HG03064 (cell line): ENCODE measurements at regions not wholly inside any gene's neighbourhood (a gene's known extent, or its start where the extent isn't known, plus 50 kb on each side); places are given as distances from the start of the nearest gene placed in this dataset.

Source experiments
- ATAC-seq: cut with Tn5 transposase; IDR thresholded peaks from one replicate; pipeline ENCODE4 v1.9.1; 2021; ENCODE audit warnings: low read depth; ENCODE audit not compliant: unreplicated experiment

DNA sequence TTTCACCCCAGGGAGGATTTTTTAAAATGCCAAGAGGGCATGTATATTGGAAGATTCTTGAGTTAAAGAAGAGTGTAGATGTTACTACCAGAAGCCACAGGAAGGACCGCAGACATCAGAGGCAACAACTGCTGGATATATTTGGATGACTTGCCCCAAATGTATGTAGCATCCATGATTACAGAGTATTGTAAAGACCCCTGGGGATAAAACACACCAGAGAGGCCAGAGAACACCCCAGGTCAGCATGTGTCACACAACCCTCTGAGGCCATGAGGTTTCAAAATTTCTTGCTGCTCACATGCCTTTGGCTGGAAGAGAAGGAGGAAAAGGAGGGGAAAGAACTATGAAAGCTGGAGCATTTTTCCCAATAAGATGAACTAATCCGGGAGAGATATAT lies 108.0 kb upstream of the LSM8 start:
- no peak for ATAC-seq

DNA sequence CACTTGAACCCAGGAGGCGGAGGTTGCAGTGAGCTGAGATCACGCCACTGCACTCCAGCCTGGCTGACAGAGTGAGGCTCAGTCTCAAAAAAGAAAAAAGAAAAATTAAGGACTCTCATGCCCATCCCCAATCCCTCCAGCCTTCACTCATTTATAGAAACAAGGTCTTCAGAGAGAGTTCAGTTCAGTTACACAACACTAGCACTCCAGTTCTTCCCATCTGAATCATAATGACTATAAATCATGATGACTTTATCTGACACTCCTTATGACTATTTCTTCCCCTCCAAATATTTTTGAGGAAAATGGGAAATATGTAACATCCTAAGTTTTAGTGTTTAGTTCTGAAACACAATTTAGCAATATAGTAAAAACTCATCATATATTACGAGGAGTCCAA lies 107.4 kb upstream of the LSM8 start:
- ATAC-seq: no peak

DNA sequence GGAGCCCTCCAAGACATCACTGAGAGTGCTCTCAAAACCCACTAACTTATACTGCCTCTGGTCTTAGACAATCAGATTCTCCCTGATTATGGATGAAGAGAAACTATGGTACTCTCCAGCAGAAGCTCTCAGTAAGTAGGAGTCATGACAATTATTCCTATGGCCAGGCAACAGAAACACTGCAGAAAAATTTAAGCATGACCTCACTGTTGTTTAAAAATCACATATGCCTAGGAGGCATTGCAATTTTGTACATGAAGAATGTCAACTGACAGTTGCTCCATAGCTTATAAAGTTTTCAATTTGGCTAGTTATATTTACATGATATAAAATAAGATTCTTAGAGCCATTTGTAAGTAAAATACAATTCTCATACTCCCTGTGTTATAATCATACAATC lies 105.9 kb upstream of the LSM8 start:
- ATAC-seq: no peak

DNA sequence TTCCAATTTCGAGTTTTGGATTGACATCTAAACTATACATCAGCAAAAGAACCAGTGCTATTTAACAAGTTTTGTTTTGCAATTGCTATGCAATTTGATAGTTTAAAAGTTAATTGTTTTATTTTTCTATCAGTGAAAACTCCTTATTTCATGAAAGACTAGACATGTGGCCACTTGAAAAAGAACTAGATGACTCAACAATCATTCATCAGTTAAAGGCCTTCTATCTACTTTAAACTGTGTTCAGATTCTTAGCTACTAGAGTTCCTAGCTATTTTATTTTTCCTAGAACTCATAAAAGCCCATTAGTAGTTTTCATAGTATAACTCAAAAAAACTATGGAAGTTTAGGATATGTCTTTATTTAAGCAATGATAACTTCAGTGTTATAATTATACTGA lies 104.6 kb upstream of the LSM8 start:
- ATAC-seq: no peak

DNA sequence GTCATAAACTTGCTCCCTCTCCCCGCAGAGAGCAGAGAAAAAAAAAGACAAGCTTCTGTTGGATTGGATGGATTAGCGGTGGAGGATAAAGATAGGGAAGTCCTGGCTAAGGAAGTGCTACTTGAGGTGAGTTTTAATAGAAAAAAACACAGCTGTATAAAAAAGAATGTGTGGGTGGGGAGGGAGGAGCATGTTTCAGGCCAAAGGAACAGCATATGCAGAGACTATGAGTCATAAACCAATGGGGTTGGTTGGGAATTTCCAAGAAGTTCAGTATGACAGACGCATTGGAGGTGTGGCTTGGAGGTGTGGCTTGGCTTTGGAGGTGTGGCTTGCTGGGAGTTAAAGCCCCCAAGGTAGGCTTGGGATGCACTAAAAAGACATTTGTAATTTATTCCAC lies 103.0 kb upstream of the LSM8 start:
- no peak for ATAC-seq

DNA sequence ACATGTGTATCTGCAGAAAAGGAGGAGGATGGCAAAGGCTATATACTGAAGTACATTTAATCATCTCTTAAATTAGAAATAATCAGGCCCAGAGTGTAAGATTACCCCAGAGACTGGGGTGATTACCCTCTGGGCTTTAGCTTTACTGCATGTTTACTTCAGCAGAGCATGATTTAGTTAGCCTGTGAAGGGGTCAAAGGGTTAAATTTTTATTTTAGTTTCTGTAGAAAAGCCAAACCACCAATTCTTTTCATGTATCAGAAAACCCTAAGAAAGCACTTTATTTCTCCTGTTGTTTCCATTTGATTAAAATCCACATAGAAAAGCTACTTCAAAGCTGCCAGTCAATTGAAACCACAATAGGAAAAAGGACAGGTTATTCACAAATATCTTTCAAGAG lies 101.5 kb upstream of the LSM8 start:
- no peak for ATAC-seq

DNA sequence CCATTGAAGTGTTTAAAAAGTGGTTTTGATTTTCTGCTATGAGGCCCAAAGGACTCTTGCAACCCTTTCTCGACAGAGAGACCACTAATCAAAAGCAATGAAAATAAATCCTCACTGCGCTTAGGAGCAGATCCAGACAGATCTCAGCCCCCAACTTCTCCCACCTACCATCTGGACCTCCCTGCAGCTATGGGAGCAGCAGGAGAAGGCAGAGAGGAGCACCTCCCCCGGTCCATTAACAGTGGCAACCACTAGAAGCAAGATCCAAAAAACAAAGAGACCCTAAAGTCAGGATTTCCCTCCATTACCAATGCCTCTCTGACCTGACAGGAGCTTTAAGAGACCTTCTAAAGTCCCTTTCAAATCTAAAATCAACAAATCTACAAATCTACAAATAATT lies 99.0 kb upstream of the LSM8 start:
- ATAC-seq: no peak

DNA sequence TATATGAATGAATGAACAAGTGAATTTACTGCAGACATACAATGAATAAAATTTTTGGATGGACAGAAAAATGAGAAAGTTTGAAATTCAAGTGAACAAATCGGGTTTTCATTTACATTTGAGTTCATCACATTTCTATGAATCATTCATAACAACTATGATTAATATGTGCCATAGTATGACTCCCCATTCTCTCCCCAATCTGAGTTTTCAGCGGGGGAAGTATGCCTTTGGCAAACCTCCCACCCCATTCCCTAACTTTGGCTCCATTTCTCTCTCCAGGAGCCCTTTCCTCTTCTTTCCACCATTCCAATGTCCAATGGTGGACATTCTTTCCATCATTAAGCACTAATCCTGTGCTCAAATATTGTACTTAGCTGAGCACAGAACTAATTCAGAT lies 96.8 kb upstream of the LSM8 start:
- ATAC-seq: no peak

DNA sequence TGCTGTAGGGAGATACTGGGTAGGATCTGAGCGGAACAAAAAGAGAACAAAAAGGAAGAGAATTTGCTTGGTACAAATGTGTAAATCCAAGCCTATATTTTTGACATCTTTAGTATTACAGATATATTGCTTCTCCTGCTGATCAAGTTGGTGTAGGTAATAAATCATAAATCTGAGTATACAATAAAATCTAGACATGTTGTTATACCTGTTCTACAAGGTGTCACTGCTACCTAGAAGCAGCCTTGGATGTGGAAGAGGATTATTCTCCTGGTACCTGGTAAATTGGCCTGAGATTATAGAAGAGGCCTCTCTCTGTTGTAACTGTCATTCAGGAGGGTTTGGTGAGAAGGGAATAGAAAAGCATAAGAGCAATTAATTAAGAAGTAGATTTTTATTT lies 89.9 kb upstream of the LSM8 start:
- ATAC-seq: no peak

DNA sequence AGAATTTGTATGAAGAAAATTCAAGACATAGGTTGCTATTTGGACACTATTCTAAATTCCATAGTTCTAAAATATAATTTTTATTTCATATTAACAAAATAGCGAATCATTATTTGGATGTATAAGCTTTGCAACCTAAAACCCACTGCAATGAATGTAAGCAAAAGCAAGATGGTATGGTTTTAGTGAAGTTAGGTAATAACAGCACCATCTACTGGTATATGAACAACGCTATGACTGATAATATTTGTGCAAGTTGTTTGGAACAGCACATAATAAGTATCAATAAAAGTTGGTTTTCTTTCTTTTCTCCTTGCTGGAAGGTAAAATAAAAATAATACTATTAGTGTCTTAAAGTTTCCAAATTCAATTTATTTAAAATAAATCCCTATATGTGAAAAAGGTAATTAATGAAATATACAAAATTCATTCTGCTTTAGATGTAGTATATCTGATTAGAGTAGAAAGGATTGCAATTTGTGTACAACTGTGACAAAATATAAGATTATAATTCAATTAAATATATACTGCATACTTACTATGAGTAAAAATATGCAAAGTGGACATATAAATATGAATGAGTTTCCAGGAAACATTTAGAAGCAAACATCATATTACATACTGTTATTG lies 79.0 kb upstream of the LSM8 start:
- ATAC-seq: no peak

DNA sequence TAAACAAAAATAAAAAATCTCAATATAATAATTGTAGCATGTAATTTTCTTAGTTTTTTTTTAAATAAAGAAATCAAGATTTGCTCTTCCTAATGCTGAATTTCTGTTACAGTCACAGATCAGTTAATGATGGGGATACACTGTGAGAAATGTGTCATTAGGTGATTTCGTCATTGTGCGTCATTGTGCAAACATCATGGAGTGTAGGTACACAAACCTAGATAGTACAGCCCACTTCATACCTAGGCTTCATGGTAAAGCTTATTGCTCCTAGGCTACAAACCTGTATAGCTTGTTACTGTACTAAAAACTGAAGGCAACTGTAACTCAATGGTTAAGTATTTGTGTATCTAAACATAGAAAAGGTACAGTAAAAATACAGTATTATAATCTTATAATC lies 74.4 kb upstream of the LSM8 start:
- ATAC-seq: no peak

DNA sequence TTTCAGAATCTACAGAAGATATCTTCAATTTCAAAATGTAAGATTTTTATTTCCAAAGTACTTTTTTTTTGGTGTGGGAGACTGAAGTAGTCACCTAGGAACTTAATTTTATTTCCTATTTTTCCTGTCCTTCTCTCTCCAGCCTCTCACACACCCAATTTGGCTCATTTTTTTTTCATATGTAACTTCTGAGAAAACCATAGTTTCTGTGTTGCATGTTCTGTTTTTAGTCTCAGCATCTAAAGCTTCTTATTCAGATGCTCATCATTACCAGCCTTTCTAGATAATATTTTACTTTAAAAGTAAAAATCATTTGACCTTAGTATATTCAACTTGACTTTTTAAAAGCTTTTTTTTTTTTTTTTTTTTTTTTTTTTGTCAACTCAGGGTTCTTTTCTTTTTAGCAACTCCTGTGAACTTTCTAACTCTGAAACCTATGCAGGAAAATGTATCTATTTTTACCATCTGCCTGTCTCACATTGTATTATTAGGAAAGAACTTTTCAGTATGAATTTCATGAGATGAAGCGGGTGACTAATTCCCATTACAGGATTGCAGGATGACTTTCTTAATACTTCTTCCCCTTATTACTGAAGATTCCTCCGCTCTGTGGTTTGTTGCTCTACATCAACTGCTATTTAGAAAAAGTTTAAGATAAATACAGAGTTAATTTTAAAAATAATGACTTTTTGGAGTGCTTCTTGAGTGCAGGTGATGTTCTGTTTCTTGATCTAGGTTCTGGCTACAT lies 73.6 kb upstream of the LSM8 start:
- no peak for ATAC-seq

DNA sequence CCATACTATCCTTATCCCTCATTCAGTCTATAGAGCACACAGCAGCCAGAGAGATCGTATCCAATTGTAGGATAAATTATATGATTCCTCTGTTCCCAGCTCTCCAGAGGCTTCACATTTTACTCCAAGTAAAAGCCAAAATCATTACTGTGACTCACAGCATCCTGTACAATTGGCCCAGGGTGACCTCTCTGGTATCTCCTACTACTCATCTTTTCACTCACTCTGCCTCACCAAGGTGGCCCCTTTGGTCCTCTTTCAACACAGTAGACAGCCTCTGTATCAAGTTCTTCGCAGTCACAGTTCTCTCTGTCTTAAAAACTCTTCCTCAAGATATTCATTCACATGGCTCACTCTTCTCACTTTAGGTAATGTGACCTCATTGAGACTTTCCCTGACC lies 72.6 kb upstream of the LSM8 start:
- ATAC-seq: no peak

DNA sequence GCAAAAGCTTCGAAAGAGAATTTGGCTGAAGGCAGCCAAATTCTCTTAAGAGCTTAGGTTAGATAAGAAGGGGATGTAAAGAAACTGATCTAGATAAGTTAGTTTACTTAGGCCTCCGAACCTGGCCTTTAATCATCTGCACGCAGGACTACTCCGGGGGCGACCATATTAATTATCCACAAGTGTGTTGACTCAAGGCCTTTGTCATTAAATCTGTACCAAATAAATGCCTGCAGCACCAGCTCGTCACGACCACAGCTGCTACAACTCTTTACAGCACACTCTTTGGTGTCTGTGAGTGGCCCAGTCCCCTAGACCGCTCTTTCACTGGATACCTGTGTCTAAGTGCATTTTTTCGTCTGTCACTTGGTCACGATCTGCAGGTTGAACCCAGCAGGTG lies 69.8 kb upstream of the LSM8 start:
- no peak for ATAC-seq

DNA sequence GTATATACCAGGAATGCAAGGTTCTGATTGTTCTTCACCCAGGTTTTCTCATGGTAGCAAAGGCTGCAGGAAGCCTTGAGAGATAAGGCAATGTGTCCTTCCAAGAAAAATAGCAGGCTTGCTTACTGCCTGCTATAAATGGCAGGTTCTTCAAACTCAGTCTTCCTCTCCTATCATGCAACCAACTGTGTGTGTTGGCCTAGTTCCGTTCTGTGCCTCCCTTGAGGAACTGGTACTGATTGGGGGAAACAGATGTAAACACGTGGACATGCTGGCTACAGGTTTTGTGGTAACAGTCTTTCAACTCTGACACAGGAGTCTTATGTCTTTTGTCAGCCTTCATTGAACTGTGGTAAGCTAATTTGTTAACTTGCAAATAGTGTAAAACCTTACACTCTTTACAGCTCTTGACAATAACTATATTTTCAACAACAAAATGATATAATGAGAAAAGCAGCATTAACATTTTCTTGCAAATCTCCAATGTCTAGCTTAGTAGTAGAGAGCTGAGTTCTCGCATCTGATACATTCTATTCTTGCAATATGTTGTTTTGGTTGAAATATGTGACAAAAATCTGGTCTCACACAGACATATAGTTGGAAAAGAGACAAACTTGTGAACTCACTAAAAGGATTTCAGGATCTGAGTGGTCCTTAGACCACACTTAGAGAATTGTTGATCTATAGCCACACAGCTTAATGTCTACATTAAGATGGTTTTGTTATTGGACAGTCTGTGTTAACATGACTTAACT lies 54.7 kb upstream of the LSM8 start:
- no peak for ATAC-seq

DNA sequence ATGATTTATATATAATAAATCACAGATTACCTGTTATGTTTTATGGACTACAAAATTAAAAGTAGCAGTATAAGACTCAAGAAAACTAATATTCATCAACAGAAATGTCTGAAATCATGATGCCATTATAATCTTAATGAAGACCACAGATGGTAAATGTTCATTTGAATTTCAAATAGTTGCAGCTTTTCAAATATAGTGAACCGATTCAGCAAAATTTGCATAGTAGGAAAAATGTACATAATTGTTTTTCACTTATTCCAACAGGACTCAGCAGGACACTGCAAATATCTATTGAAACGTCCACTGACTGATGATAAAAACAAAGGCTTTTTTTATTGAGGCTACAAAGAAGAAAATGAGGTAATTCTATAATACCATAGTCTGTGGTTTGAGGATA lies 51.2 kb upstream of the LSM8 start:
- no peak for ATAC-seq
